ENCODE measurements at regions not wholly inside any gene's neighbourhood (a gene's known extent, or its start where the extent isn't known, plus 50 kb on each side); places are given as distances from the start of the nearest gene placed in this dataset.
"Not testable (repeated sequence)": the region's sequence is repeated elsewhere in the genome, so short reads cannot be mapped to it uniquely, and the experiment has no call there.

DNA sequence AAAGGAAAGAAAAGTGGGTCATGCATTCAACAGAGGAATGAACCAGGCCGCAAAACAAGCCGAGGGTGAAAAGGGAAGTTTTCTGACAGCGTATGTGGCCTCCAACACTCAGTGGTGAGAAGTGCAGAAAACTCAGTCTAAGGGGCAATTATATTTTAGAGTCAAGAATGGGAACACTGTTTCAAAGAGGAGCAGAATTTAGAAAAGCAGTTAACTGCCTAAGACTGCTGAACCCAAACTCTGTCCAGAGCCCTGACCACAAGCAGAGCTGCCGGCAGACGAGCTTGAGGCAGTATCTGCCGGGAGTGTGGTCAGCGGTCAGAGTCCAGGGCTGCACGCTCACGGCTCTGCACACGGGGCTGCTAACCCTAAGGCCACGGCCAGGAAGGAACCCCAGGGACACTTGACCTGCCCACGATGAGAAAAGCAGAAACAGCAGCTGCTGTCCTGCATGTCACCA is 347.0 kb upstream of the ID2 start:
- no peak for DNase-seq

DNA sequence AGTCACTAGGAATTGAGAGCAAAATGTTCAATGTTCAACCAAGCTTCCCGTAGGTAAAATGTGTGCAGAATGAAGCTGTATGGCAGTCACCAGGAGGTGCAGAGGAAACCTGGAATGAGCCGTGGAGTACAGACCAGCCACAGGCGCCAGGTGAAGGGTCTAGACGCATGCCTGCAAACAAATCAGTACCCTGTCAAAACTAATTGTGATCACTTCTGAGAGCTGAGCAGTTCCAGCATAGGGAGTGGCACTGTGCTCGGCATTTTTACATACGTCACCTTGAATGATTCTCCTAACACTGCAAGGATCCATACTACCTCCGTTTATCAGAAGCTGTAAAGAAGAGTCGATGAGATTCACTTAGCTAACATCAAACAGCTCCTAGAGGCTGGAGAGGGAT is 346.1 kb upstream of the ID2 start:
- DNase-seq = no peak

GRCh38 chr2:8337321-8337720 is 344.5 kb upstream of the ID2 start:
- DNase-seq = no peak

DNA sequence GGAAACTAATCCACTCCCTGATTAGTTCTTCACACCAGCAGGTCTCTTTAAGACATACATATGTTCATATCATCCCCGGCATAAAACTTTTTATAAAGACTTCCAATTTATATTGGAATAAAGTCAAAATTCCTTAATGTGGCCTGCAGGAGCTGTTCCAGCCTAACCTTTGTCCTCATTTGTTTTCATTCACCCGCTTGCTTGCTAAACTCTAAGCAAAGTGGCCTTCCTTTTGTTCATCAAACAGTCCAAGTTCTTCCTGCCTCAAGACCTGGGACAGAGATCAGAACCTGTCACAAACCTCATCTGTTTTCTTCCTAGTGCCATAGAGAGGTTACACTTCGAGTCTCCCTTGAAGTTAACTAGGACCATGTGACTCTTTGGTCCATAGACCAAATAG is 339.4 kb upstream of the ID2 start:
- no peak for DNase-seq

DNA sequence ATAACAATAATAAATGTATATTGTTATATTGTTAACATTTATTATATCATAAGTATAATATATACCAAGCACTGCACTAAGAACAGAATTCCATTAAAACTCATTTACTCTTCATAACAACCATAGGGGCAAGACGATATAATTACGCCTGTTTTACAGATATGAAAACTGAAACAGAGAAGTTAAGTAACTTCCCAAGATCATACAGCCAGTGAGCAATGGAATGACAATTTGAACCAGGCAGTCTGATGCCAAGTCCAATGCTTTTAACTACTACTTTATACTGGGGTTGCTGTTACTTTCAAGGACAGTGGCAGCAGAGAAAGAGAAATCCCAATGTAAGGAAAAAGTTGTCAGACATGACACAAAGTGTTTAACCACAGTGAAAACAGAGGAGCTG is 338.8 kb upstream of the ID2 start:
- DNase-seq = no peak

- DNase-seq = no peak
These were observed 337.4 kb upstream of the ID2 start for GRCh38 chr2:8344144-8345097.

DNA sequence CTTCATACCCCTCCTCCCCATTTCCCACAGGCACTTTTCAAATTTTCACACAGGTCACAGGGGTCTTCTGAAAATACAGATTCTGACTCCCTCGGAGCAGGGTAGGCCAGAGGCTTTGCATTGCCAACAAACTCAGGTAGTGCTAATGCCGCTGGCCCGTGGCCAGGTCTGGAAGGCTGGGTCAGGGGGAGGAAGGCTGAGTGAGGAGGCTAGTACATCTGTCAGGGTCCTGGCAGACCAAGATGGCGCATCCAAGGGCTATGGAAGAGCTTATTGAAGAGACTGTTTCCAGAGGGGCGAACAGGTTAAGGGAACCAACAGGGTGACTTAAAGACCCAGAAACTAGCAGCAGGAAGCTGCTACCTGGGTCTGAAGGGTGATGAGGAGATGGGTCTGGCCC is 336.7 kb upstream of the ID2 start:
- DNase-seq = no peak

DNA sequence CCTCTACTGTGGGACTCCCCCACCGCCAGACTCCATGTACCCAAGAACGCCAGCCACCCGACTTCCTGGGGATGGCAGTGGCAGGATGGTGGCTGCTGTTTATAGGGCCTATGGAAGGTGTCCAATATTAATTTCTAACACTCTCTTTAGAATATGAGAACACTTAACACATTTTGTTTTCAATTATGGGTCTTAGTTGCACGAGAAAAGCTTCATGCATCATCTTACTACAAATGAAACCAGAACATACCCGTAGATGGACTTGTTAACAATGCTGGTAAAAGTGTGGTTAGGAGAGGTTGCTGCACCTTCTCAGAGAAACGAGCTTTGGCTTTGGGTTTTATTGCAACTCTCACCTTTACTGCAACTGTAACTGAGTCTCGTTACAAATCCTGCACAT is 335.6 kb upstream of the ID2 start:
- no peak for DNase-seq

GRCh38 chr2:8346706-8347430 is 335.0 kb upstream of the ID2 start:
- no peak for DNase-seq

DNA sequence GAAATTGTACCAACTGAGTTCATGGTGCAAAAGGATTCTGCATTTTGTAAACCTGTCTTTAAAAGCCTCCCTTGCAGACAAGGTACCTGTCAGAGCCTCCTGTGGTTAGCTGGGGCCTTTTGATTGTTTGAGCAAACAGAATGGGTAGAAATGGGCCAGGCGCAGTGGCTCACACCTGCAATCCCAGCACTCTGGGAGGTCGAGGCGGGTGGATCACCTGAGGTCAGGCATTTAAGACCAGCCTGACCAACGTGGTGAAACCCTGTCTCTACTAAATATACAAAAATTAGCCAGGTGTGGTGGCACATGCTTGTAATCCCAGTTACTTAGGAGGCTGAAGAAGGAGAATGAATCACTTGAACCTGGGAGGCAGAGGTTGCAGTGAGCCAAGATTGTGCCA is 332.9 kb upstream of the ID2 start:
- not testable (repeated sequence) for DNase-seq

- no peak for DNase-seq
These were observed 329.6 kb upstream of the ID2 start for GRCh38 chr2:8352296-8352695.

- DNase-seq = no peak
These were observed 328.9 kb upstream of the ID2 start for GRCh38 chr2:8352989-8353388.

- DNase-seq = no peak
These were observed 326.6 kb upstream of the ID2 start for GRCh38 chr2:8355102-8355859.

GRCh38 chr2:8357738-8358518 is 323.9 kb upstream of the ID2 start:
- DNase-seq = no peak

DNA sequence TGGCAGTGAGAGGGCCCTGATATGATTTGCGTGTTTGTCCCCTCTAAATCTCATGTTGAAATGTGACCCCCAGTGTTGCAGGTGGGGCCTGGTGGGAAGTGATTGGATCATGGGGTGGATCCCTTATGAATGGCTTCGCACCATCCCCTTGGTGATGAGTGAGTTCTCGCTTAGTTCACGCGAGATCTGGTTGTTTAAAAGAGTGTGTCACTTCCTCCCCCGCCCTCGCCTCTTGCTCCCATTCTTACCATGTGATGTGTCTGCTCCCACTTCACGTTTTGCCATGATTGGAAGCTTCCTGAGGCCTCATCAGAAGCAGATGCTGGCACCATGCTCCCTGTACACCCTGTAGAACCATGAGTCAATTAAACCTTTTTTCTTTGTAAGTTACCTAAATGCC is 319.9 kb upstream of the ID2 start:
- no peak for DNase-seq

DNA sequence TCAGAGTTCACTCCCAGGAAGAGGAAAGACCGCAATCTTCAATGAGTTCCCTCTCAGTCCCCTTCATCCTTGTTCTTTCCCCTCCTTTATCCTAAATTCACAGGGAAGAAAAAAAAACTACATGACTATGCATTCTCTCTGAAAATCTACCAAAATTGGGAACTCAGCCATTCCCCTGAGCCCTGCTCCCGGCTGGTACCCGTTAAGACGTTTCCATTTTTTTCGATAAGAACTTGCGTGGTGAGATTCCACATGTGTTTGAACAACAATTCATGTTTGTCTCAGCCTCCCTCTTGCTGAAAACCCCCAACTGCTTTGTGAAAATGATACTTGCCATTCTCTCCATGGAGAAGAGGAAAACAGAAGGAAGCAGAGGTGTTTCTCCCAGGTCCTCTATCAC is 318.7 kb upstream of the ID2 start:
- DNase-seq = no peak

DNA sequence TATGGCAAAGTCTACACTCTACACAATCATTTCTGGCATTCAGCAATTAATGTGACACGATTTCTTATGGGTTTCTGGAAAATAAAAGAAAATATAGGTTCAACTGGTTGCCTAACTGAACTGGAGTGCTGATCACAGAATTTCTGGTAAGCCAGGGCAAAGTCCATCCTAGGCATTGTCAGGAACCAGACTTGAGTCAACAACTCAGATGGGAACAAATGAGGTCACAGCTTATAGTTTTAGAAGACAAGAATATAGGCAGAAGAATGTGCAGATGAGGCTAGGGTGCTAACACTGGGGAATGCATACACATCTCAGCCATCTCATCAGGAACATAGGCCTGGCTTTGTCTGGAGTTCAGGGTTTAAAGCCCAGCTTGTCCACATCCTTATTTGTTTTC is 317.2 kb upstream of the ID2 start:
- no peak for DNase-seq

DNA sequence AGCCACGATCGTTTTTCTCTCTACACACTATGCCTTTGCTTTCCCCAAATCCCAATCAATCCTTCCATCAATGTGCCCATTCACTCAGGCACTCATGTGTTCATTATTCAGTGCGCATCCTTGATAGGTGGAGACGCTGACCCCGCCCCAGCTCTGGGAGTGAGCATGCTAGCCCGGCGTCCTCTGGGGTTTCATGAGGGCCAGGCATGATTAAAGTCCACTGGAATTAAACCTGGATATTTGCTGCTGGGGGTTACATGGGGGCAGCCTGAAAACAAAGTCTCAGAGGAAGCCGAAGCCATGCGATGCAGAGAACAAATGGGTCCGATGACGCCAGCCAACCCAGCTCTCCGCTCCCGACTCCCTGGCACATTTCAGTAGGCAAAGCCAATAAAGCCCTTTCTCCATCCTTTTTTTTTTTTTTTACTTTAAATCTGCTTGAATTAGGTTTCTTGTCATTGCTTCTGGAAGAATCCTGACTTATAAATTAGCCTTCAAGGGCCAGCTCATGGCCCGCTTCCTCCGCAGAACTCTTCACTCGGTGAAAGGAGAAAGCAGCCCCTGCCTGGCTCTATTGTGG is 316.4 kb upstream of the ID2 start:
- DNase-seq = no peak

- no peak for DNase-seq
These were observed 314.0 kb upstream of the ID2 start for GRCh38 chr2:8367833-8368232.

- DNase-seq = no peak
These were observed 313.4 kb upstream of the ID2 start for GRCh38 chr2:8368463-8368862.

DNA sequence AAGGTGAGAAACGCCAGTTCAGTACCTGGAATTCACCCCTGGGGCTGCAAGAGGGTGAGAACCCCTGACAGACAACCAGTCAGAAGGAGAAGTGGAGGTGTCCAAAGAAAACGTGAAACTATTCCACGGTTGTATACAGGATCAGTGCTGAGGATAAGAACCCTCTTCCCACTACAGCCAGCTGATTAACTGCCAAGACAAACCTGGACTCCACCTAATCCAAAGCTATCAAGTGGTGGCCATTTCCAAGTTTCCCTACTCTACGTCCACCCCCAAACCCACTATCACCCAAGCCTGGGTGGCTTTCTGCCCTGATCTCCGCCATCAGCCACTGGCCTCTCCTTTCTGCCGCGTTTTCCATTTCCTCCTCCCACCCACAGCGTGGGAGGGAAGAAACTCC is 312.3 kb upstream of the ID2 start:
- no peak for DNase-seq

DNA sequence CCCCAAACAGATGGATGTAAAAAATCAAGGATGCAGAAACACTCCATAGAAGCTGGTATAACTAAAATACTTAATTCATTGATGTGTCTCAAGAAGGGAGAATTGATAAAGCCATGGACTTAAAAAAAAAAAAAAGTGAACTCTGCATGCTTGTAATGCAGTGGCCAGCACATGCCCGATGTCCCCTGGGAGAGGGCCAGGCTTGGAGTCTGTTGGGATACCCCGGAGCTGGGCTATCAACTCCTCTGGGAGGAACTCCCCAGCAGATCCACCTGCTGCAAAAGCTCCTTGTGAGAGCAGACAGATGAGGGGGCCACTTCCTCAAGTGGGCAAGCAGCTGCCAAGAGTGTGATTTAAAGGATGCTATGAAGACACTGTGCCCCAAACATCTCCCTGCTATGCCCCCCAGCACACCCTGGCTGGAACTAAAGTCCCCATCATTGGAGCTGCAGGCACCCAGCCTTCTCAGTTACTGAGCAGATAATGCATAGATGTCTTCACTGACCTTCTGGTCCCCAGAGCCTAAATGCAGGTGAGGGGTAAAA is 311.5 kb upstream of the ID2 start:
- DNase-seq = no peak
